BJ (cell line): ENCODE measurements at regions not wholly inside any gene's neighbourhood (a gene's known extent, or its start where the extent isn't known, plus 50 kb on each side); places are given as distances from the start of the nearest gene placed in this dataset.

ENCODE experiments used
- CTCF ChIA-PET: fragments of 350-600 bp; formaldehyde crosslinking; extraction: SDS; loops from one replicate; lab custom pipeline; 2021; ENCODE audit warnings: antibody characterized with exemption, inconsistent platforms; lab: Yijun Ruan, JAX
- POLR2A ChIA-PET: fragments of 300-600 bp; sonication (Branson Sonifier 250); formaldehyde crosslinking; extraction: SDS; loops from one replicate; lab custom pipeline; 2021; ENCODE audit warnings: antibody characterized with exemption; lab: Charles Lee
- DNase-seq: peaks from one replicate; pipeline ENCODE4 v3.0.0-alpha.2; 2011; ENCODE audit warnings: low read depth
- H3K27me3 ChIP-seq: 2 replicates; pipeline ENCODE4 v1.6.0; 2011; ENCODE audit warnings: low read length; ENCODE audit not compliant: control insufficient read depth, insufficient read depth
- H3K36me3 ChIP-seq: 2 replicates; pipeline ENCODE4 v1.5.1; 2011; ENCODE audit warnings: low read length; ENCODE audit not compliant: control insufficient read depth, insufficient read depth
- H3K4me3 ChIP-seq: 2 replicates; pipeline ENCODE4 v1.5.1; 2011; ENCODE audit warnings: low read depth, mild to moderate bottlenecking, control low read depth, low read length
- TF ChIP-seq, protein P1 (sequence below): IDR thresholded peaks from 2 replicates; pipeline ENCODE4 v1.5.1; 2011; ENCODE audit warnings: low read depth, mild to moderate bottlenecking, control low read depth, inconsistent platforms, low read length, moderate library complexity; ENCODE audit not compliant: insufficient read depth

DNA sequence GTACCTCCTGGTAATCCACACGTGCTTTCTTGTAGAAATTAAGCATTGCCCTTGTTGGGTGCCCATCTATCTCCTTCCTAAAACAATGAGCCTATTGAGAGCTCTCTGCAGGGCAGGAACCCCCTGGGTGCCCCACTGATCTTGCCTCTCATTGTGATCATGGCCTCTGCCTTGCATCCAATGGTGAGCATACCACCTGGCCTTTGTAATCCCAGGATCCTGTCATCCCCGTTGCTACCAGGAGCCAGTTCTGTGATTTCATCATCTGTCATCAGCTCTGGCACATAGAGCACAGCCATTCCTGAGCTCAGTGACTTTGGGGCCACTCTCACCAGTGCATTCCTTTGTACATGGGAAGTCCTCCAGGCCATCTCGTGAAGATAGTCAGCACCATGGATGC, 381.0 kb upstream of the ID2 start:
- Histone ChIP-seq H3K4me3 (no peak overlapping the region), H3K36me3 (no peaks in the 10 kb centered on the region), H3K27me3 (no peaks in the 10 kb centered on the region)
- POLR2A ChIA-PET = no interaction called here
- DNase-seq = no peak
- TF ChIP-seq, protein P1, sequence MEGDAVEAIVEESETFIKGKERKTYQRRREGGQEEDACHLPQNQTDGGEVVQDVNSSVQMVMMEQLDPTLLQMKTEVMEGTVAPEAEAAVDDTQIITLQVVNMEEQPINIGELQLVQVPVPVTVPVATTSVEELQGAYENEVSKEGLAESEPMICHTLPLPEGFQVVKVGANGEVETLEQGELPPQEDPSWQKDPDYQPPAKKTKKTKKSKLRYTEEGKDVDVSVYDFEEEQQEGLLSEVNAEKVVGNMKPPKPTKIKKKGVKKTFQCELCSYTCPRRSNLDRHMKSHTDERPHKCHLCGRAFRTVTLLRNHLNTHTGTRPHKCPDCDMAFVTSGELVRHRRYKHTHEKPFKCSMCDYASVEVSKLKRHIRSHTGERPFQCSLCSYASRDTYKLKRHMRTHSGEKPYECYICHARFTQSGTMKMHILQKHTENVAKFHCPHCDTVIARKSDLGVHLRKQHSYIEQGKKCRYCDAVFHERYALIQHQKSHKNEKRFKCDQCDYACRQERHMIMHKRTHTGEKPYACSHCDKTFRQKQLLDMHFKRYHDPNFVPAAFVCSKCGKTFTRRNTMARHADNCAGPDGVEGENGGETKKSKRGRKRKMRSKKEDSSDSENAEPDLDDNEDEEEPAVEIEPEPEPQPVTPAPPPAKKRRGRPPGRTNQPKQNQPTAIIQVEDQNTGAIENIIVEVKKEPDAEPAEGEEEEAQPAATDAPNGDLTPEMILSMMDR = no peak
- CTCF ChIA-PET = no interaction called here

- TF ChIP-seq, protein P1 = no peak
- ChIA-PET POLR2A (no interaction called here), CTCF (no interaction called here)
- no peaks in the 10 kb centered on the region for H3K36me3 ChIP-seq
- no peak overlapping the region for H3K4me3 ChIP-seq
- no peaks in the 10 kb centered on the region for H3K27me3 ChIP-seq
- no peak for DNase-seq
These were observed 378.5 kb upstream of the ID2 start for GRCh38 chr2:8303322-8303832.

DNA sequence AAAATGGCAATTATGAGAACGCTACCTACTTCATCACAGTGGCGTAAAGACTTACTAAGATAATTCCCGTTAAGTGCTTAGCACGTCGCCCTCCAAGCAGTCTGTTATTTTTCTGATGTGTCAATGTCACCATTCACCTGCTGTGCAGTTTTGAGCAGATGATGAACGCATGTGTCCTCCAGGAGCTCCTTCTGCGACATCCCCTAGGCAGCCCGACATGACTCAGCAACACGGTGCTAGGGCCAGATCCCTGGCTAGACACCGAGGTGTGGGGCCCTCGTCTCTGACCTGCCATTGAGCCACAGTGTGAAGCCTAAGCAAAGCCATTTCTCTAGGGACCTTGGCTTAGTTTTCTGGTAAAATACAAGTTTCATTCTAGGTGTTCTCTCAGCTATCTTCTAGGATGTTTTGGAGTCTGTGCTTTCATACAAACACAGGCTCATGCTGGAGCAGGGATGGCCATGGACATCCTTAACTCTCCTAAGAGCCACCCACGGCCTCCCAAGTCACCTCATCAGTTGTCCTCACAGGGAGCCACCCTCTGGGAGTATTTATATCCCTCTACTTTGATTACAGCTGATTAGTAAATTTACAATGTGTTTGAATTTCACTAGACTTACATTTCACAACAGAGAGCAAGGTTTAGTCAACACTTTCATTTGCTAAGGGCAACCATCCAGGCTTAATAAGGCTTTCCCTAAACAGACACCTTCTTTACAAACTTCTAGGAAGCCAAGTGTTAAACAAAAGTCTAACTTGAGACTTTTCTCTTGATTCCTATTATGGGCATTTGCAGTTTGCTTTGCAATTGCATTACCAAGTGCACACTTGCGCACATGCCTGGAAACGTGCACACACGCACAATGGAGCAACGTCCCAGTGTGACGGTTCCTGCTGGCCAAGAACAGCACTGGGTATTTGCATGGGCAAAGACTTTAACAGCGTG, 376.8 kb upstream of the ID2 start:
- Histone ChIP-seq H3K4me3 (no peak overlapping the region), H3K27me3 (no peaks in the 10 kb centered on the region), H3K36me3 (no peaks in the 10 kb centered on the region)
- ChIA-PET CTCF (no interaction called here), POLR2A (no interaction called here)
- DNase-seq = no peak
- TF ChIP-seq, protein P1 = no peak

GRCh38 chr2:8306530-8307351, 375.1 kb upstream of the ID2 start:
- POLR2A ChIA-PET = no interaction called here
- no peak for DNase-seq
- CTCF ChIA-PET = no interaction called here

More at GRCh38 chr2:8306530-8307351, 375.1 kb upstream of the ID2 start:
- no peaks in the 10 kb centered on the region for H3K36me3 ChIP-seq
- no peak overlapping the region for H3K4me3 ChIP-seq
- TF ChIP-seq, protein P1 = no peak
- no peaks in the 10 kb centered on the region for H3K27me3 ChIP-seq
